ENCODE measurements at regions not wholly inside any gene's neighbourhood (a gene's known extent, or its start where the extent isn't known, plus 50 kb on each side); places are given as distances from the start of the nearest gene placed in this dataset.

DNA sequence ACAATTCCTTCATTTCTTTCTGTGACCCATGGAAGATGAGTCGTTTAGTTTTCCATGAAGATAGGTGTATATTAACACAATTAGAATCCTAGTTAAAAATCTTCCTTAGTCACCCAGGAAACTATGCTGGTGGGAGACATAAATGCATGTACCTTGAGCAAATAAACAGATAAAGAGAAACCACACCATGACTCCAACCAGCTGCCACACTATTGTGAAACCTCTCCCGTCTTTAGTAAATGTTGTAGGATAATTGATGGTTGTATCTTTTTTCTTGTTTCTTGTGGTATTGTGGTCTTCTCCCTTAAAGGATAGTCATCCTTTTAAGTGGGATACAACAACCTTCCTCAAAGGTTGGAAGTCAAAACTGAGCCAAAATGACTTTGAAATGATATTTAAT, 103.8 kb upstream of the LEF1 start:
- no peak for DNase-seq (ENCODE audit: low read depth)

DNA sequence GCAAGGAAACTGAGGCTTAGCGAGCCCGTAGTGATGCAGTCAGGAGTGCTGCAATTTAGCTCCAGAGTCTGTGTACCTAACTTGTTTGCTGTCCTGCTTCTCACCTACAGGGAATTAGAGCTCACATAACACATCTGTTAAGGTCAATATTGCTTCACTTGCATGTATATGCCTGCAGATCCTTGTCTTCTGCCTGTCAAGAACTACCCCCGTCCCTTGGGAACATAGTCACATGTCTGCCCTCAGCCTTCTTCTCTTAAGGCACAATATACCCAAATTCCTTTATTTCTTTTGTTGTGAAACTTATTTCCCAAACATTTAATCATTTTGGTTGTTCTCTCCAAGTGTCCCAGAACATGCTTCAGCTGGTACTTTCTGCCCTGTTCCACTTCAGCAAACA, 103.3 kb upstream of the LEF1 start:
- no peak for DNase-seq (ENCODE audit: low read depth)

DNA sequence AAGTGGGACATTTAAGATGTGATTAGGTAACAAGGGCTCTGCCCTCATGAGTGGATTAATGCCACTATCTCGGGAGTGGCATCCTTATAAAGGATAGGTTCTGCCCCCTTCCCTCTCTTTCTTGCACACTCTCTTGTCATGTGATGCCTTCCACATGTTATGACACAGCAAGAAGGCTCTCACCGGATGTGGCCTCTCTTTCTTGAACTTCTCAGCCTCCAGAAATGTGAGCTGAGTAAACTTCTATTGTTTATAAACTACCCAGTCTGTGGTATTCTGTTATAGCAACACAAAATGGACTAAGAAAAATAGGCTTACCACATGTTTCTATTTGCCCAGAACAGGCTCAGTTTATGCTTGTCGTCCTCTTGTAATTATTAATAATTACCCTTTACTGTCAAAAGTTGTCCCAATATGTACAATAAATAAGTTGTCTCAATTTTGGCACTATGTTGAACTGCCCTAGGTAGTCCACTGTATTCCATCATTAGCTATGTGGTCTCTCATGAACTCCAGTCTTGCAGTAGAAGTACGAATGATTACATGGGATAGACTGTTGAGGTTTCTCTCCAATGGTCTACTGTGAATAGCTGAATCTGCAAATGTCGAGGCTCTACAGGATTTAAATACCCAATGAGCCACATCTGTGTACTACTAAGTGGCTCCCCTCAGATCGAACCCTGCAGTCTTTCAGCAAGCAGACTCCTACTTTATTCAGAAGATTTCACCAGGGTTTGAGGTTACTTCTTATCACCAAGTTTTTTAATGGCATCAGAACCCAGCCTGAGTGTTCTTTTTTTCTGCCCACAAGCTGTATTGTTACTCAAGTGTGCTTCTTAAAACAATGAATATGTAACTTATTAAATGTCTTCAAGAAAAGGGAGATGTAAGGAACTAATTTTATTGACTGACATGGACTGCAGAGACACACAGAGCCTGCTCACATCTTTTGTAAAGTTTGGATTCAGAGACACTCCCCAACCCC, 102.0 kb upstream of the LEF1 start:
- DNase-seq (ENCODE audit: low read depth), result peak; percentile 19

DNA sequence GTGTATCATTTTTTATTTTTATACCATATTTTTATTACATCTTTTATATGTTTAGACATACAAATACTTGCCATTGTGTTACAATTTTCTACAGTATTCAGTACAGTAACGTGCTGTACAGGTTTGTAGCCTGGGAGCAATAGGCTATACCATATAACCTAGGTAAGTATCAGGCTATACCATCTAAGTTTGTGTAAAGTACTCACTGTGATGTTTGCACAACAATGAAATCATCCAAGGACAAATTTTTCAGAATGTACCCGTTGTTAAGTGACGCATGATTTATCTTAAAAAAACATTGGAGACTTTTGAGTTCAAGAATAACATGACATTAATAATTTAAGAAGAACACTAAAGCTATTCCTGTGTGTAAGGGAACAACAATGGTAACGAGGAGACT, 96.0 kb upstream of the LEF1 start:
- no peak for DNase-seq (ENCODE audit: low read depth)

DNA sequence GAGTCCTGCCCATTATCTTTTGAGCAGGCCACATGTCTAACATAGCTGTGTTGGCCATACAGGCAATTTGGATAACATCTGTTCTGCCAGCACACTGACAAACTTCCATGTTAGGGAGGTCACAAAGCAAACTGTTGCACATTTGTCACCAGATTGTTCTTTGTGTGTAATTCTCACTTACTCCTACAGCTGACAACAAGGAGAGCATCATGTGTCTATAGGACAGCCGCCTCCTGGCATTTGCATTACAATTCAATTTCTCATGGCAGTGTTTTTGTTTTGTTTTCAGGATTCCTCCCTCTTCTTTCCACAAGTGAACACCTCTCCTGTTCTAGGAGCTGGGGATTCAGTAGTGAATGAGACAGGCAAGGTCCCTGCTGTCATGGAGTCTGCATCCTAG, 94.3 kb upstream of the LEF1 start:
- DNase-seq (ENCODE audit: low read depth), result no peak

DNA sequence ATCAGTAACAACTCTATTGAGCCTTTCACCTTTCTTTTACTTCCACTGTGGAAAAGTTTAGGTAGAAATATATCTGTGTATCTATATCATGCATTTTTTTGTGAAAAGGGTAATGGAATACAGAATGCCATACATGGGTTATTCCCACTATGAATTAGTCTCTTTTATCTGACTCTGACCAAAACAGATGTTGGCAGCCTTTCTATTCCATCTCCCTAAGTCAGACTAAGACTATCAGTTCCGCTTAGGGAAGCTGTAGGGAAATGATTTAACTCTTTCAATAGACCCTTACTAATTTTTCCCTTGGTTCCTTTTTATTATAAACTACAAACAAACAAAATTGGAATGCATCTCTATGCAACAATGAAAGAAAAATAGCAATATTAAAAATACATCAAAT, 92.3 kb upstream of the LEF1 start:
- no peak for DNase-seq (ENCODE audit: low read depth)

DNA sequence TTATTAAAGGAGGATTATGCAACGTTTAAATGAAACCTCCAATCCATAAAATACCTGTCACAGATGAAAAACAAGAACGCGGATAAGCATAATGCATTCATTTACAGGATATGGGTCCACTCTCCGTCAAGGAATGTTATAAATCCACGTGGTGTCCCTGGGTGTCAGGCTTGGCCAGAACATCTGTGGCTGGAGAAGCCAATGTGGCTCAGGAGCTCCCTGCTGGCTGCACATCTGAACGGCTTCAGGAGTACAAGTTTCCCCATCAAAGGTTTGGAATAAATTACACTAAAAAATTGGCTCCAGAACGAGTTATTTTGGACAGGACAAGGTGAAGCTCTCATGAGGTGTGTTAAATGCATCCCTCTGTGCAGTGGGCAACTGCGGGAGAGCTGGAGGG, 87.8 kb upstream of the LEF1 start:
- no peak for DNase-seq (ENCODE audit: low read depth)

DNA sequence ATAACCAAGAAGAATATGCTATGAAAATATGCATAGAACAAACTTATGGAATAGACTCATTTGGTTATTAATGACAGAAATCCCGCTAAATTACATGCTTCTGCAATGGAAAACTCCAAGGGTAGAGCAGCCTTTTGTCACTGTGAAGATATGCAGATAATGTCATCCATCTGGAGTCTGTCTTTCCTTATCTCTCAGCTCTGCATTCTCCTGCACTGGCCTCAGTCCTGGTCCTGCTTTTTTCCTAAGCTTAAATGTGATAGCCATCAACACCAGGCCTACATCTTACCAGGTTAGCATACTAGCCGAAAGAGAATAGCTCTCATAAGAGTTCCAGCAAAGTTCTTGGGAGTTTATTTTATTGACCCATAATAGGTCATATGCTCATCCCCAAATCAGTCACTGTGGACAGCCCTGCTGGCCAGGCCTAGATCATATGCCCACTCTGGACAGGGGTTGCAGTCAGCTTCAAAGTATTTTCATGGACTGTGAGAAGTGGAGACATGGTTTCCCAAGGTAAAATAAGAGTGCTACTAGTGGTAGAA, 86.5 kb upstream of the LEF1 start:
- no peak for DNase-seq (ENCODE audit: low read depth)

DNA sequence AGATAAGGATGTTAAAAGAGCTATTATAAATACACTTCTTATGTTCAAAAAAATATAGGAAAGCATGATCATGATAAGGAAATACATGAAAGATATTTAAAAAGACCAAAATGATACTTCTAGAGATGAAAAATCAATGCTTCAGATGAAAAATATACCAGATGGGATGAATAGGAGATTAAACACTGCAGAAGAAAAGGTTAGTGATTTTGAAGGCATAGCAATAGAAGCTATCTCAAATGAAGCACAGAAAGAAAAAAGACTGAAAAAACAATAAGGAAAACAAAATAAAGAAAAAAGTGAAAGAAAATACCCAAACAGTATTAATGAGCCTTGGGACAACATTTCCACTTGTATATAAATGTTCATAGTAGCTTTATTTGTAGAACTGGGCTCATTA, 80.7 kb upstream of the LEF1 start:
- no peak for DNase-seq (ENCODE audit: low read depth)

DNA sequence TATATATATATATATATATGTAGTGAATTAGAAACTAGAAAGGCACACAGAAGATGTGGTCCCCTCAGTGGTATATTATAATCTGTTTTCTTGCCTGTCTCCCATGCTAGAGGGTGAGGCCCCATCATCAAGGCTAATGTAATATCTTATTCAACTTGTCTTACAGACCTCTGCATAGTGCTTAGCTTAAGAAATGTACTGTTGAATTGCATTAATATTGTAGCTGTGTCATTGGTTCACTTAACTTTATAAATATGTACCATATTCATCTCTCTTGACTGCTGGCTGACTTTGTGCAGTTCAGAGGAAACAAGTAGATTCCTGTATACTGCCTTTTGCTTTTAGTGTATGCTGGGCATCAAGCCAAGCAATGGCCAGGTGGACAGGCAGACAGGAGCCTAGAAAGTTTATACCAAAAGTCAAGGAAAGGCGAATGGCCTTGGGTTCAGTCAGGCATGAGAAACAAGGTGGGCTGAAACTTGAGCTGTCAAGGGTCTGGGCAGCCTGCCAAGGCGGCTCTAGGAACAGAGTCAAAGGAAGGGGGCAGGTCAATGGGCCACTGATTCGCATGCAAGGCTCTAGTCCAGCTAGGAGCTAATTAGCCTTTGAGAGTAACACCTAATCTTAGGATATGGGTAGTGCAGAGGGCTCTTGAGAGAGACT, 78.8 kb upstream of the LEF1 start:
- DNase-seq (ENCODE audit: low read depth), result no peak

DNA sequence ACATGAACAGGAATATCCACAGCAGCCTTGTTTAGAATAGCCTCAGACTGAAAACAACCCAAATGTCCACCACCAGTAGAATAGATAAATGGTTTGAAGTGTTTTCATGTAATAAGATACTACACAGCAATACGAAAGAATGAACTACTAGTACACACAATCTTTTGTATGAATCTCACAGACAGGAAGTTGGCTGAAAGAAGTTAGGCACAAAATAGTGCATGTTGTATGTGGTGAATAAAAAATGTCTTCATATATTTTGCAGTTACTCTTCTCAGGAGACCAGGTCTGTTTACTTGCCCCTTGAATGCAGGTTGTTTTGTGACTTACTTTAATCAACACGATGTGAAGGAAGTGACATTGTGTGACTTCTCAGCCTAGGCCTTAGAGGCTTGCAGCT, 75.9 kb upstream of the LEF1 start:
- no peak for DNase-seq (ENCODE audit: low read depth)

DNA sequence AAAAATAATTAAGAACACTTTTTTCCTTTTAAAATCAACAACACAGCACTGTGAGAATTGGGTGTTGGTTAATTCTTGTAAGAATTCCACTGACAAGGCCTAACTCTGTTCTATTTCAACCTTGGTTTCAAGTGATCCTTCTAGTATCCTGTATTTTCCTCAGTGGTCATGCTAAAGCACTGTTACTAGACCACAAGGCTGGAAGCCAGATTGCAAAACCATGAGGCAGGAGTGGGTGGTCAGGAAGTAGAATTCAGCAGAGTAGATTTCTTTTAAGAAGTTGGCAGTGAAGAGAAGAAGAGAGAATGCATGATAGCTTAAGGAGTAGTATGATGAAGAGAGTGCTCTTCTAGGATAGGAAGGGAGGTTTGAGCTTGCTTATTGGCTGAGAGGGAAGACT, 71.6 kb upstream of the LEF1 start:
- no peak for DNase-seq (ENCODE audit: low read depth)

DNA sequence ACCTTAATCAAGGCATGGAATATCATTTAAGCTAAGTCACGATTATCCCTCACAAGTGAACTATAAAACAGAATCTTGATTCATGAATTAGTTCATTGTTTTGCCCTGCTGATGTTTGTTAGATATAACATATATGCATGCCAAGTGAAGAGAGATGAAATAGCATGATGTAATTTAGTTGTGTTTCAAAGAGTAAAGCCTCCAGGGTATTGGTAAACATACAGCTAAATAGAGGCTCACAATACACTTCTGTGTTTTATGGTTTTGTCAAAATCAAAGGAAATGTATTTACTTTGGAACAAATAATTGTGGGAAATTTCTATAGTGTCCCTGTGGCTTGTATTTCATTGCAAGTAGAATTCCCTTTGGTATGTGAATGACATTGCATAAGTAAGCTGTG, 69.0 kb upstream of the LEF1 start:
- DNase-seq (ENCODE audit: low read depth), result no peak

DNA sequence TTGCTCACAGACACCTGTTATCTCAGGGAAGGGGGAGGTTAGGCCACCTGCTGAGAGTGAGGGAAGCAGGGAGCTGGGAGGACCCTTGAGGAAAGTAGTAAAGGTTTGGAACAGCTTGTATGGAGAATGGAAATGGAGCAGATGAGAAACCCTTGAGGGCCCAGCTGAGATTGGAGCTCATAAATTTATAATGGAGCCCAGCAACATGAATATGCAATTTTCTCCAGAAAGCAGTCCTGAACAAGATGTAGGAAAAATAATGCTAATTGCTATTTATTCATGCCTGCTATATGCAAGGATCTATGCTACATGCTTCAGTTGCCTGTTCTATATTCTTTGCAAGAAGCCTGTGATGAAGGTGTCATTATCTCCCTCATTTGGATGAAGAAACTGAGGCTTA, 67.5 kb upstream of the LEF1 start:
- no peak for DNase-seq (ENCODE audit: low read depth)

DNA sequence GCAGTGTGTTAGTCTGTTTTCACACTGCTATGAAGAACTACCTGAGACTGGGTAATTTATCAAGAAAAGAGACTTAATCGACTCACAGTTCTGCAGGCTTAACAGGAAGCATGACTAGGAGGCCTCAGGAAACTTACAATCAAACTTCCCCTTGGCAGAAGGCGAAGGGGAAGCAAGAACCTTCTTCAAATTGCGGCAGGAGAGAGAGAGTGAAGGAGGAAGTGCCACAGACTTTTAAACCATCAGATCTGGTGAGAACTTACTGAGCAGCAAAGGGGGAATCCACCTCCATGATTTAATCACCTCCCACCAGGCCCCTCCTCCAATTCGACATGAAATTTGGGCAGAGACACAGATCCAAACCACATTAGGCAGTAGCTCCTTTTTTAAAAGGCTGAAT, 59.2 kb upstream of the LEF1 start:
- no peak for DNase-seq (ENCODE audit: low read depth)

DNA sequence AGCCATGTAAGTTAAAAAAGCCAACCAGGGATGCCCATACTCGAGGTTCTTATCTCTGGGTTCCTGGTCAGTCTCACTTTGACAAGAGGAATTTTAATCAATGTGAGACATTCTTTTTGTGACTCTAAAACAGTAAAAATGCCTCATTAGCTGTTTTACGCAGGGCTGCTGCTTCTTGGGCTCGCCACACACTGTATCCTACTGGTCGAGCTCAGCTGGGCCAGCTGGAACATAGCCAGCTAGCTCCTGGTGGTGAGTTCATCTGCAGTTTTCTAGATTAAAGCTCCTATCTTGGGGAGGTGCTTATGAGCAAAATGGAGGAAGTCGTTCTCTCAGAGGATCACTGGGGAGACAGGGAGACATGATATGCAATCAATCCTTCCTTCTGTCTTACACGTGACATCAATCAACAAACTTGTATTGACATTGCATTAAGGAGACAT, 55.9 kb upstream of the LEF1 start:
- no peak for DNase-seq (ENCODE audit: low read depth)

DNA sequence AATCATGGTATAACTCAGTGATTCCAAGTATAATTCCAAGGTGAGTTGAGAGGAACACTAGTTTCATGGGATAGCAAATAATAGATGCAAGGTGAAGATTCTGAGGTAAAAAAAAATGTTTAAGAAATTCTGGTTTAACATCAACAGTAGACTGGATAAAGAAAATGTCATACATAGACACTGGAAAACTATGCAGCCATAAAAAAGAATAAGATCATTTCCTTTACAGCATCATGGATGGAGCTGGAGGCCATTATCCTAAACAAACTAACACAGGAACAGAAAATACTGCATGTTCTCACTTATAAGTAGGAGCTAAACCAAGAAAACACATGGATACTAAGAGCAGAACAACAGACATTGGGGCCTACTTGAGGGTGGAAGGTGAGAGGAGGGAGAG, 54.6 kb upstream of the LEF1 start:
- DNase-seq (ENCODE audit: low read depth), result no peak

DNA sequence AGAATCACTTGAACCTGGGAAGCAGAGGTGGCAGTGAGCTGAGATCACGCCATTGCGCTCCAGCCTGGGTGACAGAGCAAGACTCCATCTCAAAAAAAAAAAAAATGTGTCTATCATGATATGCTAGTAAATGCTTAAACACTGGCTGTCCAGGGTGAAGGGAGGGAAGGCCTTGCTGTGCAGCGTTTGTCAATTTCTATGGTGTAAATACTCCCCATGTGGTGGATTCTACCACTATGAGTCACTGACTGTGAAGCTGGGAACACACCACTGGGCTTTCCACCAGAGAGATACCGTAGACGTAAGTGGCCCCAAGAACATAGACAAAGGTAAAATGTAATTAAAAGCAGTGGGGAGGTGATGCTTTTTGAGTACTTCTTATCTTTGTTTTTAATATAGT, 51.3 kb upstream of the LEF1 start:
- DNase-seq (ENCODE audit: low read depth), result no peak
